ENCODE measurements at regions not wholly inside any gene's neighbourhood (a gene's known extent, or its start where the extent isn't known, plus 50 kb on each side); places are given as distances from the start of the nearest gene placed in this dataset.

- CTCF ChIA-PET (ENCODE audit: partially characterized antibody): interaction anchor here (1.3 kb wide), 1 partner anchor 24 kb away, joined by 4 read pairs; no protein-coding TSS in a partner anchor
Observed at GRCh38 chr2:142310530-142310929, 179.7 kb upstream of the LRP1B start.

More at GRCh38 chr2:142310530-142310929, 179.7 kb upstream of the LRP1B start:
- Histone ChIP-seq H2BK20ac (ENCODE audit: low read length) (no peak overlapping the region), H3K23ac (ENCODE audit: insufficient read length) (no peak overlapping the region), H4K5ac (ENCODE audit: insufficient read length, low read depth, low read length) (no peak overlapping the region), H3K18ac (ENCODE audit: extremely low read depth, low read length) (no peak overlapping the region), H3K56ac (replicated peaks; ENCODE audit: insufficient read length, low read depth, low read length) (no peak overlapping the region), H3K4me1 (replicated peaks in 1 of 4; ENCODE audit: control insufficient read depth in 3 of 4, insufficient read depth in 4 of 4, low read length in 3 of 4) (no peaks in the 10 kb centered on the region), H4K8ac (ENCODE audit: extremely low read depth, insufficient read depth, low read length) (no peak overlapping the region), H3K36me3 (ENCODE audit: control insufficient read depth in 2 of 4, insufficient read depth in 4 of 4, low read length in 3 of 4) (no peaks in the 10 kb centered on the region), H3K27me3 (replicated peaks in 1 of 4; ENCODE audit: control insufficient read depth in 3 of 4, extremely low read depth in 1 of 4, insufficient read depth in 3 of 4, low read length in 3 of 4) (no peaks in the 10 kb centered on the region), H3K79me2 (ENCODE audit: control insufficient read depth in 1 of 2, insufficient read depth in 2 of 2, low read length in 2 of 2) (no peaks in the 10 kb centered on the region), H2BK5ac (ENCODE audit: low read depth, low read length) (no peak overlapping the region), H4K91ac (replicated peaks; ENCODE audit: insufficient read length, low read length) (no peak overlapping the region), H2AK5ac (ENCODE audit: low read depth, low read length) (no peak overlapping the region), H4K20me1 (replicated peaks in 1 of 2; ENCODE audit: control insufficient read depth in 1 of 2, insufficient read depth in 2 of 2, low read length in 2 of 2) (no peaks in the 10 kb centered on the region), H3K79me1 (ENCODE audit: low read depth, low read length) (no peaks in the 10 kb centered on the region), H3K23me2 (ENCODE audit: low read depth, low read length) (no peaks in the 10 kb centered on the region), H3K4me2 (ENCODE audit: insufficient read depth in 1 of 2, low read depth in 2 of 2, low read length in 2 of 2) (no peak overlapping the region), H2BK15ac (ENCODE audit: low read length) (no peak overlapping the region), H3K27ac (ENCODE audit: low read depth, low read length) (no peak overlapping the region), H2BK12ac (ENCODE audit: low read depth, low read length) (no peak overlapping the region), H3K9ac (replicated peaks in 1 of 4; ENCODE audit: extremely low read depth in 1 of 4, low read depth in 3 of 4, low read length in 3 of 4) (no peak overlapping the region), H3K4me3 (ENCODE audit: extremely low read depth in 1 of 4, insufficient read depth in 2 of 4, low read depth in 3 of 4, low read length in 4 of 4) (no peak overlapping the region), H3K9me3 (ENCODE audit: insufficient read depth in 2 of 2, low read depth in 1 of 2, low read length in 1 of 2) (peaks cover 16 to 20% of the 10 kb centered on the region in 2 experiments), H2BK120ac (replicated peaks; ENCODE audit: low read depth, low read length) (no peak overlapping the region), H2AFZ (ENCODE audit: low read length) (no peak overlapping the region), H3K14ac (ENCODE audit: insufficient read length) (no peak overlapping the region), H3K4ac (replicated peaks; ENCODE audit: insufficient read length, low read depth, low read length) (no peak overlapping the region)
- TF ChIP-seq CREB1 (IDR thresholded peaks at IDR 0.05) (no peak), TBP (IDR thresholded peaks at IDR 0.05; ENCODE audit: low read depth, low read length) (no peak), TCF12 (IDR thresholded peaks at IDR 0.05; ENCODE audit: low read depth, low read length) (no peak), ASH2L (IDR thresholded peaks at IDR 0.05; ENCODE audit: low read length) (no peak), BACH1 (IDR thresholded peaks at IDR 0.05; ENCODE audit: low read length) (no peak), TEAD4 (IDR thresholded peaks at IDR 0.05; ENCODE audit: low read depth, low read length) (no peak), PHF8 (conservative IDR thresholded peaks at IDR 0.05; ENCODE audit: low read depth, low read length) (no peak), NANOG (IDR thresholded peaks at IDR 0.05; ENCODE audit: insufficient read depth, low read depth, low read length, poor library complexity, severe bottlenecking) (no peak), CBX5 (IDR thresholded peaks at IDR 0.05; ENCODE audit: low read depth, low read length) (no peak), E2F6 (IDR thresholded peaks at IDR 0.05) (no peak), TAF1 (IDR thresholded peaks at IDR 0.05; ENCODE audit: low read depth, low read length) (no peak), KDM5A (IDR thresholded peaks at IDR 0.05; ENCODE audit: low read length) (no peak), KDM1A (IDR thresholded peaks at IDR 0.05; ENCODE audit: borderline replicate concordance, low read length) (no peak), CHD2 (IDR thresholded peaks at IDR 0.05; ENCODE audit: low read length) (no peak), SIN3A (conservative IDR thresholded peaks at IDR 0.05 in 1 of 2, IDR thresholded peaks at IDR 0.05 in 1 of 2; ENCODE audit: low read depth in 1 of 2, low read length in 2 of 2) (no peak), SP4 (IDR thresholded peaks at IDR 0.05; ENCODE audit: low read length) (no peak)
- POLR2A ChIA-PET (ENCODE audit: partially characterized antibody): no interaction called here
- FAIRE-seq (no peak), DNase-seq (ENCODE audit: low read depth in 1 of 2, low spot score in 2 of 2) (no peak)

All from H1 (cell line).